ENCODE measurements at regions not wholly inside any gene's neighbourhood (a gene's known extent, or its start where the extent isn't known, plus 50 kb on each side); places are given as distances from the start of the nearest gene placed in this dataset.

GRCh38 chr16:35180970-35181369 is 1721.6 kb downstream of the TP53TG3F start:
- TF ChIP-seq, protein P1, sequence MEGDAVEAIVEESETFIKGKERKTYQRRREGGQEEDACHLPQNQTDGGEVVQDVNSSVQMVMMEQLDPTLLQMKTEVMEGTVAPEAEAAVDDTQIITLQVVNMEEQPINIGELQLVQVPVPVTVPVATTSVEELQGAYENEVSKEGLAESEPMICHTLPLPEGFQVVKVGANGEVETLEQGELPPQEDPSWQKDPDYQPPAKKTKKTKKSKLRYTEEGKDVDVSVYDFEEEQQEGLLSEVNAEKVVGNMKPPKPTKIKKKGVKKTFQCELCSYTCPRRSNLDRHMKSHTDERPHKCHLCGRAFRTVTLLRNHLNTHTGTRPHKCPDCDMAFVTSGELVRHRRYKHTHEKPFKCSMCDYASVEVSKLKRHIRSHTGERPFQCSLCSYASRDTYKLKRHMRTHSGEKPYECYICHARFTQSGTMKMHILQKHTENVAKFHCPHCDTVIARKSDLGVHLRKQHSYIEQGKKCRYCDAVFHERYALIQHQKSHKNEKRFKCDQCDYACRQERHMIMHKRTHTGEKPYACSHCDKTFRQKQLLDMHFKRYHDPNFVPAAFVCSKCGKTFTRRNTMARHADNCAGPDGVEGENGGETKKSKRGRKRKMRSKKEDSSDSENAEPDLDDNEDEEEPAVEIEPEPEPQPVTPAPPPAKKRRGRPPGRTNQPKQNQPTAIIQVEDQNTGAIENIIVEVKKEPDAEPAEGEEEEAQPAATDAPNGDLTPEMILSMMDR (IDR thresholded peaks at IDR 0.05) = no peak

DNA sequence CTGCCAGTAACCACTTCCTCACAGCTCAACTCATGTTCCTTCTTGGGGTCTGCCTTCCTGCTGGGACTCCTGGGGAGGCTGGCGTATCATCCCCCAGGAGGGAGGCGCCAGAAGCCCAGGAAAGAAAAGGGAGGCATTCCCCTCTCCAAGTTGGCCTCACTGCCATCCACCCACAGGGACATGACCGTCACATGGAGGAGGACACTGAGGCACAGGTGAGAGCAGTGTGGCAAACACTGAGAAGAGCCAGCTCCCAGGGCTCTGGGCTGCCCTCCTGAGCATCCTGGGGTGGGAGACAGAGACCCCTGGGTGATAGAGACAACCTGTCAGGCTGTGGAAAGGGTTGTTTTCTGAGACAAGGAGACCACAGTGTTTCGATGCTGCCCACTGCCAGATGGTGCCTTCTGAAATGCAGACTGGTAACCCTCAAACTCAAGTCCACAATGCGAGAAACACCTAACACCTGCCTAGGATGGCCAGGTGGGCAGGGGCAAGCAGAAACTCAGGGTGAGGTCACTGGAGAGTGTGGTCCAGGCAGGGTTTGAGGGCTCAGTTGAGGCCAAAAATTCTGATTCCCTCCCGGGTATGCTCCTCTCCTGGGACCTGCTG is 1722.1 kb downstream of the TP53TG3F start:
- TF ChIP-seq, protein P1 (IDR thresholded peaks at IDR 0.05) = no peak

GRCh38 chr16:35182043-35182677 is 1722.7 kb downstream of the TP53TG3F start:
- TF ChIP-seq, protein P1 (IDR thresholded peaks at IDR 0.05) = no peak

GRCh38 chr16:35182943-35183550 is 1723.6 kb downstream of the TP53TG3F start:
- TF ChIP-seq, protein P1 (IDR thresholded peaks at IDR 0.05) = no peak

DNA sequence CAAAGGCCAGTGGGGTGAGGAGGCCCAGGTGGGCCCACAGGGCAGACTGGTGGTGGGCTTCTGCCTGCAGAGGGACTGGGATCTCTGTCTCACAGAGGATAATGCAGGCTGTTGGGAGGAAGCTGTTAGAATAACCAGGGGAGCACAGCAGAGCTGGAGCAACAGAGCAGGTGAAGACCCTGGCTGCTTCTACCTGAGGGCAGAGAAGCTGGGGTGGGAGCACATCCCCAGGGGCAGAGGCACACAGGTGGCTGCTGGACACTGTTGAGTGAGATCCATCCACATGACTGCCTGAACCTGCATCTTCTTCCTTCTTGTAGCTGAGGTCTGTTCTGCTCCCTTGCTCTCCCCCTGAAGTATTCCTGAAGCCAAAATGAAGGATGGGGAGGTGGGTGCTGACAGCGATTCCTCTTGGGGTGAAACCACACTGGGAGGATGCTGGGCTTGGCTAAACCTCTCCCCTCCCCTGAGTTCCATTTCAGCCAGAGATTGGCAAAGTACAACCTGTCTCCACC is 1725.0 kb downstream of the TP53TG3F start:
- TF ChIP-seq, protein P1 (IDR thresholded peaks at IDR 0.05) = no peak

GRCh38 chr16:35185366-35186044 is 1726.1 kb downstream of the TP53TG3F start:
- TF ChIP-seq, protein P1 (IDR thresholded peaks at IDR 0.05) = no peak

- TF ChIP-seq, protein P1 (IDR thresholded peaks at IDR 0.05) = no peak
Observed at GRCh38 chr16:35186045-35186759, 1726.8 kb downstream of the TP53TG3F start.
